CD14-positive monocyte (primary cell): ENCODE measurements at regions not wholly inside any gene's neighbourhood (a gene's known extent, or its start where the extent isn't known, plus 50 kb on each side); places are given as distances from the start of the nearest gene placed in this dataset.

ENCODE experiments used
- DNase-seq, 3 donors: peaks; one replicate each; pipeline ENCODE4 v3.0.0-alpha.2; 2011 to 2022
- H2AFZ ChIP-seq: 2 replicates; pipeline ENCODE4 v1.6.0; 2012; ENCODE audit warnings: mild to moderate bottlenecking, low read depth, low read length, inconsistent platforms; ENCODE audit not compliant: insufficient read depth, poor library complexity, severe bottlenecking
- H3K27ac ChIP-seq, 2 donors: 1 replicate in 1 of 2; 2 replicates in 1 of 2; pipeline ENCODE4 v1.5.1; 2012 to 2013; ENCODE audit warnings: low read length in 2 of 2, control low read depth in 1 of 2, inconsistent platforms in 1 of 2, low read depth in 1 of 2, mild to moderate bottlenecking in 1 of 2
- H3K27me3 ChIP-seq, 2 donors: one replicate each; pipeline versions ENCODE4 v1.6.0 to v1.6.1; 2011 to 2013; ENCODE audit warnings: low read length in 2 of 2; ENCODE audit not compliant: control insufficient read depth in 2 of 2, insufficient read depth in 2 of 2
- H3K36me3 ChIP-seq, 2 donors: replicated peaks in 1 of 2; 1 replicate in 1 of 2; 2 replicates in 1 of 2; pipeline versions ENCODE4 v1.5.1 to v1.6.1; 2012 to 2013; ENCODE audit warnings: low read length in 2 of 2, control low read depth in 1 of 2, inconsistent platforms in 1 of 2, mild to moderate bottlenecking in 1 of 2; ENCODE audit not compliant: insufficient read depth in 2 of 2, control insufficient read depth in 1 of 2
- H3K4me1 ChIP-seq, 2 donors: 1 replicate in 1 of 2; 2 replicates in 1 of 2; pipeline versions ENCODE4 v1.5.1 to v1.6.1; 2012 to 2013; ENCODE audit warnings: low read length in 2 of 2, control low read depth in 1 of 2, inconsistent platforms in 1 of 2, mild to moderate bottlenecking in 1 of 2, moderate library complexity in 1 of 2; ENCODE audit not compliant: insufficient read depth in 2 of 2, control insufficient read depth in 1 of 2
- H3K4me2 ChIP-seq: replicated peaks from 2 replicates; pipeline ENCODE3; 2012; ENCODE audit warnings: low read length, moderate library complexity, mild to moderate bottlenecking; ENCODE audit not compliant: poor library complexity, severe bottlenecking; ENCODE audit errors: extremely low read depth
- H3K4me3 ChIP-seq, 3 experiments: fragments of 200-600 bp in 1 of 3; sonication (generic) in 1 of 3; replicated peaks in 1 of 3; 1 replicate in 2 of 3; 2 replicates in 1 of 3; pipeline ENCODE4 v1.5.1; 2011 to 2013; ENCODE audit warnings: low read length in 3 of 3, mild to moderate bottlenecking in 3 of 3, control low read depth in 2 of 3, low read depth in 2 of 3, inconsistent platforms in 1 of 3, moderate library complexity in 1 of 3
- H3K79me2 ChIP-seq: 2 replicates; pipeline ENCODE4 v1.6.0; 2012; ENCODE audit warnings: mild to moderate bottlenecking, control low read depth, inconsistent platforms, low read length, moderate library complexity; ENCODE audit not compliant: insufficient read depth
- H3K9ac ChIP-seq: 2 replicates; pipeline ENCODE4 v1.6.0; 2017; ENCODE audit warnings: low read length, mild to moderate bottlenecking; ENCODE audit not compliant: insufficient read depth, poor library complexity, severe bottlenecking
- H3K9me3 ChIP-seq, 2 donors: replicated peaks in 1 of 2; 1 replicate in 1 of 2; 2 replicates in 1 of 2; pipeline versions ENCODE4 v1.5.1 to v1.6.1; 2012 to 2013; ENCODE audit warnings: low read length in 2 of 2, control low read depth in 1 of 2; ENCODE audit not compliant: control insufficient read depth in 1 of 2, insufficient read depth in 1 of 2
- H4K20me1 ChIP-seq: 2 replicates; pipeline ENCODE4 v1.6.0; 2012; ENCODE audit warnings: mild to moderate bottlenecking, low read length, control low read depth, moderate library complexity; ENCODE audit not compliant: insufficient read depth
- H3K27ac Mint-ChIP-seq, 7 donors: one replicate each; pipeline ENCODE4 v1.8.0; 2020; ENCODE audit warnings: mild to moderate bottlenecking in 7 of 7, mixed read lengths in 7 of 7, moderate library complexity in 6 of 7, inconsistent platforms in 2 of 7
- H3K27me3 Mint-ChIP-seq, 3 donors: one replicate each; pipeline ENCODE4 v1.8.0; 2021 to 2022; ENCODE audit warnings: low read depth in 3 of 3, mild to moderate bottlenecking in 3 of 3, mixed read lengths in 3 of 3, moderate library complexity in 3 of 3, inconsistent platforms in 1 of 3
- H3K36me3 Mint-ChIP-seq, 2 donors: one replicate each; pipeline ENCODE4 v1.8.0; 2020; ENCODE audit warnings: mixed read lengths in 2 of 2, inconsistent platforms in 1 of 2, mild to moderate bottlenecking in 1 of 2
- H3K4me1 Mint-ChIP-seq: one replicate; pipeline ENCODE4 v1.8.0; 2020; ENCODE audit warnings: mild to moderate bottlenecking, mixed read lengths
- H3K4me3 Mint-ChIP-seq, 2 donors: one replicate each; pipeline ENCODE4 v1.8.0; 2020; ENCODE audit warnings: mild to moderate bottlenecking in 2 of 2, mixed read lengths in 2 of 2, moderate library complexity in 1 of 2
- H3K9me3 Mint-ChIP-seq, 7 donors: one replicate each; pipeline ENCODE4 v1.8.0; 2020 to 2022; ENCODE audit warnings: mixed read lengths in 7 of 7, mild to moderate bottlenecking in 6 of 7, moderate library complexity in 6 of 7, inconsistent platforms in 2 of 7
- WGBS: methylation state at CpG from one replicate; pipeline ENCODE4 v1.1.5; 2013; ENCODE audit warnings: missing lambda C conversion rate; ENCODE audit not compliant: insufficient coverage; 5-methylcytosine and 5-hydroxymethylcytosine counted together
- intact Hi-C, 2 donors: fragments of 100-400 bp; cut with micrococcal nuclease; formaldehyde crosslinking; loops; one replicate each; pipeline versions ENCODE4 v1.15.0 to v1.15.1; 2023
- TF ChIP-seq, protein P1 (sequence below): fragments of 200-600 bp; IDR thresholded peaks from one replicate; pipeline ENCODE4 v1.8.0; 2022; ENCODE audit warnings: antibody characterized with exemption, mild to moderate bottlenecking

DNA sequence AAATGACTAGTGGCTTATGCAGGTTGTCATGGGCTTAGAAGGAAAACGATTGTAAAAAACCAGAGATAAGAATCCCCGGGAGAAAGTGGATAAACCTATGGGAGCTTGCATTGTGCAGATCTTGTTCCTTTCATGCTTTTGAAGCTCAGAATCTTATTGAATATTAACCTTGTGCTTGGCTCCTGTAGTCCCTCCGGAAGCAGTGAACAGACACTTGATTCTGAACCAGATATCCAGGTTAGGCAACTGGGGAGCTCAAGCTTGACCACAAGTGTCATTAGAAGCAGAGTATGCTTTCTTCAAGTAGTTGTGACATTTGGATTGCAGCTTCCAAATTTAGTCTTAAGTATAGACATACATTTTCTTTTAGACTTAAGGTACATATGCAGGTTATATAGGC lies 212.6 kb upstream of the MOCS1 start:
- H3K4me3 Mint-ChIP-seq, result no peak overlapping the region
- Histone ChIP-seq H3K36me3 (no peaks in the 10 kb centered on the region), H3K4me1 (peaks cover 0 to 6% of the 10 kb centered on the region in 2 donors), H3K27me3 (no peaks in the 10 kb centered on the region), H3K79me2 (no peaks in the 10 kb centered on the region), H4K20me1 (no peaks in the 10 kb centered on the region), H3K27ac (no peak overlapping the region), H2AFZ (no peak overlapping the region), H3K4me3 (no peak overlapping the region), H3K9me3 (peaks cover 0 to 3% of the 10 kb centered on the region in 2 donors), H3K9ac (no peak overlapping the region), H3K4me2 (no peak overlapping the region)
- no peak overlapping the region for H3K27ac Mint-ChIP-seq
- TF ChIP-seq, protein P1, sequence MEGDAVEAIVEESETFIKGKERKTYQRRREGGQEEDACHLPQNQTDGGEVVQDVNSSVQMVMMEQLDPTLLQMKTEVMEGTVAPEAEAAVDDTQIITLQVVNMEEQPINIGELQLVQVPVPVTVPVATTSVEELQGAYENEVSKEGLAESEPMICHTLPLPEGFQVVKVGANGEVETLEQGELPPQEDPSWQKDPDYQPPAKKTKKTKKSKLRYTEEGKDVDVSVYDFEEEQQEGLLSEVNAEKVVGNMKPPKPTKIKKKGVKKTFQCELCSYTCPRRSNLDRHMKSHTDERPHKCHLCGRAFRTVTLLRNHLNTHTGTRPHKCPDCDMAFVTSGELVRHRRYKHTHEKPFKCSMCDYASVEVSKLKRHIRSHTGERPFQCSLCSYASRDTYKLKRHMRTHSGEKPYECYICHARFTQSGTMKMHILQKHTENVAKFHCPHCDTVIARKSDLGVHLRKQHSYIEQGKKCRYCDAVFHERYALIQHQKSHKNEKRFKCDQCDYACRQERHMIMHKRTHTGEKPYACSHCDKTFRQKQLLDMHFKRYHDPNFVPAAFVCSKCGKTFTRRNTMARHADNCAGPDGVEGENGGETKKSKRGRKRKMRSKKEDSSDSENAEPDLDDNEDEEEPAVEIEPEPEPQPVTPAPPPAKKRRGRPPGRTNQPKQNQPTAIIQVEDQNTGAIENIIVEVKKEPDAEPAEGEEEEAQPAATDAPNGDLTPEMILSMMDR, result no peak
- no peak for DNase-seq
- no peaks in the 10 kb centered on the region for H3K36me3 Mint-ChIP-seq
- 93% methylated on average over 3 of the region's 3 CpGs for WGBS
- H3K4me1 Mint-ChIP-seq, result peaks cover 8% of the 10 kb centered on the region
- intact Hi-C loops, result no loop called here
- H3K27me3 Mint-ChIP-seq, result peaks cover 0 to 3% (median 2%) of the 10 kb centered on the region in 3 donors
- H3K9me3 Mint-ChIP-seq, result peaks cover 0 to 7% (median 2%) of the 10 kb centered on the region in 7 donors

DNA sequence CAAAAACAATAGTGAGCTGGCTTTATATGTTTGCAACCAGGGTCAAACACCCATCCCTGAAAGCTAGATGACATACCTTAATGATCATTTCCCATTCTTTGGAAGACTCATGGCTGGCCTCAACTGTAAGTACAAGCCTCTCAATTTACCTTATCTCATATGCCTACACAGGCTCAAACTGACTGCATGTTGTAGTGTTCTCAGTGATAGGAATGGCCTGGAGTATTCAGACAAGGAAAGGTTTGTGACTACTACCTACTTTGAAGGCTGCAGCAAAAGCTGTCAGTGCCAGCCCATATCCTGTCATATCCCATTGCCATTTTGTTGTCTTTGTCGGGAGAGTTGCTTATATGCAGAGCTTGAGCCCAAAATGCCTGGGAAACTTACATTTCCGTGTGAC lies 205.2 kb upstream of the MOCS1 start:
- Histone ChIP-seq H3K4me1 (no peaks in the 10 kb centered on the region), H3K36me3 (no peaks in the 10 kb centered on the region), H3K9me3 (peaks cover 6 to 9% of the 10 kb centered on the region in 2 donors), H3K27ac (no peak overlapping the region), H3K4me2 (no peak overlapping the region), H3K27me3 (no peaks in the 10 kb centered on the region), H3K79me2 (no peaks in the 10 kb centered on the region), H2AFZ (no peak overlapping the region), H3K9ac (no peak overlapping the region), H3K4me3 (no peak overlapping the region), H4K20me1 (no peaks in the 10 kb centered on the region)
- Mint-ChIP-seq H3K36me3 (no peaks in the 10 kb centered on the region), H3K4me3 (no peak overlapping the region), H3K4me1 (no peaks in the 10 kb centered on the region), H3K27ac (no peak overlapping the region), H3K9me3 (peaks cover under 1 to 20% (median 9%) of the 10 kb centered on the region in 7 donors), H3K27me3 (peaks cover 0 to under 1% (median 0%) of the 10 kb centered on the region in 3 donors)
- intact Hi-C loops, result no loop called here
- TF ChIP-seq, protein P1, result no peak
- WGBS, result 83% methylated on average over 1 of the region's 2 CpGs
- no peak for DNase-seq
